ENCODE measurements at regions not wholly inside any gene's neighbourhood (a gene's known extent, or its start where the extent isn't known, plus 50 kb on each side); places are given as distances from the start of the nearest gene placed in this dataset.
"Not testable (repeated sequence)": the region's sequence is repeated elsewhere in the genome, so short reads cannot be mapped to it uniquely, and the experiment has no call there.

GRCh38 chr14:71438684-71439083 is 493.5 kb upstream of the RGS6 start:
- no peak for DNase-seq

GRCh38 chr14:71441126-71441525 is 491.1 kb upstream of the RGS6 start:
- no peak for DNase-seq

GRCh38 chr14:71444030-71444822 is 488.0 kb upstream of the RGS6 start:
- DNase-seq: no peak

- DNase-seq: no peak
Measured at GRCh38 chr14:71448431-71449315, 483.6 kb upstream of the RGS6 start.

- no peak for DNase-seq
Measured at GRCh38 chr14:71449316-71450055, 482.7 kb upstream of the RGS6 start.

- no peak for DNase-seq
Measured at GRCh38 chr14:71451501-71451900, 480.7 kb upstream of the RGS6 start.

GRCh38 chr14:71452539-71452938 is 479.7 kb upstream of the RGS6 start:
- DNase-seq: no peak

- DNase-seq: no peak
Measured at GRCh38 chr14:71452987-71453386, 479.2 kb upstream of the RGS6 start.

GRCh38 chr14:71454010-71454409 is 478.2 kb upstream of the RGS6 start:
- DNase-seq: no peak

- no peak for DNase-seq
Measured at GRCh38 chr14:71454513-71455332, 477.5 kb upstream of the RGS6 start.

GRCh38 chr14:71460091-71460490 is 472.1 kb upstream of the RGS6 start:
- DNase-seq: no peak

- not testable (repeated sequence) for DNase-seq
Measured at GRCh38 chr14:71461617-71462016, 470.6 kb upstream of the RGS6 start.

- DNase-seq: no peak
Measured at GRCh38 chr14:71463807-71464206, 468.4 kb upstream of the RGS6 start.

- DNase-seq: no peak
Measured at GRCh38 chr14:71464840-71465239, 467.4 kb upstream of the RGS6 start.

GRCh38 chr14:71465316-71465715 is 466.9 kb upstream of the RGS6 start:
- DNase-seq: no peak

GRCh38 chr14:71466251-71466650 is 466.0 kb upstream of the RGS6 start:
- no peak for DNase-seq

- no peak for DNase-seq
Measured at GRCh38 chr14:71466946-71467345, 465.3 kb upstream of the RGS6 start.

GRCh38 chr14:71467361-71467811 is 464.8 kb upstream of the RGS6 start:
- no peak for DNase-seq

- no peak for DNase-seq
Measured at GRCh38 chr14:71468701-71469100, 463.5 kb upstream of the RGS6 start.

GRCh38 chr14:71469643-71470335 is 462.4 kb upstream of the RGS6 start:
- DNase-seq: no peak

- no peak for DNase-seq
Measured at GRCh38 chr14:71471634-71472355, 460.4 kb upstream of the RGS6 start.

All from GOT3 (cell line).